GM23248 (cell line): ENCODE measurements at regions not wholly inside any gene's neighbourhood (a gene's known extent, or its start where the extent isn't known, plus 50 kb on each side); places are given as distances from the start of the nearest gene placed in this dataset.

Source experiments
- EZH2 ChIP-seq: fragments of 200-600 bp; sonication (generic); IDR thresholded peaks from 2 replicates; pipeline ENCODE4 v1.6.1; 2018; ENCODE audit warnings: antibody characterized with exemption, mild to moderate bottlenecking; ENCODE audit not compliant: insufficient read depth, poor library complexity, severe bottlenecking
- EZH2phosphoT487 ChIP-seq: fragments of 200-600 bp; sonication (generic); IDR thresholded peaks from 2 replicates; pipeline ENCODE4 v1.6.1; 2018; ENCODE audit warnings: antibody characterized with exemption, moderate library complexity, mild to moderate bottlenecking, low read depth; ENCODE audit not compliant: insufficient read depth

DNA sequence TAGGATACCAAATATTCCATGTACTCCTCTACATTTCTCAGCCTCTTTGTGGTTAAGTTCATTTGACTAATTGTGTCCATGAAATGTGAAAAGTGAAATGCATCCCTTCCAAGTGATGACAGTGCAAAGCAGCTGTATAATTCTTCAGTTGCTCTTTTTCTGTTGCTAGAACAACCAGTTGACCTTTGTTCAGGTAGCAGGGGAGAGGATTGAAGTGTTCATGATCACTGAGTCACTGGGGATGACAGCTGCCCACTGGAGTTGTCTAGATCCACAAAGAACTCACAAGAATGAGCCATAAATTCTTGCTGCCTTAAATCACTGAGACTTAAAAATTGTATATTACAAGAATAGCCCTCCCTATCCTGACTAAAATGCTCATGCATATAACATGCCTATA lies 254.6 kb downstream of the EPHA7 start:
- no peak for TF ChIP-seq EZH2phosphoT487
- no peak for TF ChIP-seq EZH2
